Body of pancreas (tissue), 4 donors: ENCODE measurements at regions not wholly inside any gene's neighbourhood (a gene's known extent, or its start where the extent isn't known, plus 50 kb on each side); places are given as distances from the start of the nearest gene placed in this dataset.

Source experiments
- CTCF ChIP-seq, 7 experiments: fragments of 450-650 bp in 4 of 7; fragments of 200-600 bp in 3 of 7; sonication (generic) in 3 of 7; IDR thresholded peaks; one replicate each; pipeline ENCODE4 v1.5.1; 2016 to 2019; ENCODE audit warnings: antibody characterized with exemption in 7 of 7
- POLR2A ChIP-seq, 3 donors: fragments of 450-650 bp; IDR thresholded peaks; one replicate each; pipeline ENCODE4 v1.6.1; 2016; ENCODE audit warnings: antibody characterized with exemption in 3 of 3, mild to moderate bottlenecking in 2 of 3

- no peak for TF ChIP-seq CTCF (IDR thresholded peaks at IDR 0.05)
- no peak for TF ChIP-seq POLR2A (IDR thresholded peaks at IDR 0.05)
These were observed 379.0 kb downstream of the LRIG3 start for GRCh38 chr12:58541300-58541690.
